IMR-90 (cell line): ENCODE measurements at regions not wholly inside any gene's neighbourhood (a gene's known extent, or its start where the extent isn't known, plus 50 kb on each side); places are given as distances from the start of the nearest gene placed in this dataset.

Experiments
- ATAC-seq: fragments of 200-7000 bp; cut with Tn5 transposase; 2 replicates; pipeline ENCODE4 v1.9.1; 2020; ENCODE audit warnings: low read depth, mild to moderate bottlenecking, moderate library complexity
- BruUV-seq: library from RNA; stranded (reverse); fragments of 400-500 nt; replicated peaks from 2 replicates; lab custom pipeline; 2021; lab: Mats Ljungman, UMichigan
- CTCF ChIA-PET: fragments of 300-600 bp; formaldehyde crosslinking; extraction: SDS; loops from one replicate; lab custom pipeline; 2021; ENCODE audit warnings: antibody characterized with exemption; lab: Yijun Ruan, JAX
- POLR2A ChIA-PET: fragments of 300-600 bp; sonication (Branson Sonifier 250); formaldehyde crosslinking; loops from one replicate; lab custom pipeline; 2022; ENCODE audit warnings: antibody characterized with exemption; ENCODE audit not compliant: unreplicated experiment; lab: Charles Lee
- DNase-seq: peaks from one replicate; pipeline ENCODE4 v3.0.0; 2013
- H2AFZ ChIP-seq: replicated peaks from 2 replicates; pipeline ENCODE3; 2013; ENCODE audit warnings: low read length, mild to moderate bottlenecking; ENCODE audit not compliant: poor library complexity
- H2AK5ac ChIP-seq: 2 replicates; pipeline ENCODE4 v1.6.1; 2013; ENCODE audit warnings: low read depth, low read length, inconsistent platforms
- H2AK9ac ChIP-seq: replicated peaks from 2 replicates; pipeline ENCODE3; 2013; ENCODE audit warnings: mild to moderate bottlenecking, low read depth, low read length, moderate library complexity; ENCODE audit not compliant: poor library complexity
- H2BK120ac ChIP-seq: 2 replicates; pipeline ENCODE4 v1.6.1; 2013; ENCODE audit warnings: low read depth, low read length, inconsistent platforms
- H2BK15ac ChIP-seq: 3 replicates; pipeline ENCODE4 v1.6.1; 2013; ENCODE audit warnings: low read depth, low read length, inconsistent platforms
- H2BK20ac ChIP-seq: 2 replicates; pipeline ENCODE4 v1.6.1; 2013; ENCODE audit warnings: low read depth, mild to moderate bottlenecking, inconsistent platforms, low read length, moderate library complexity
- H2BK5ac ChIP-seq: 2 replicates; pipeline ENCODE4 v1.6.1; 2013; ENCODE audit warnings: mild to moderate bottlenecking, low read depth, low read length, inconsistent platforms; ENCODE audit not compliant: poor library complexity, severe bottlenecking
- H3K14ac ChIP-seq: replicated peaks from 2 replicates; pipeline ENCODE4 v1.6.1; 2013; ENCODE audit warnings: low read depth, low read length, inconsistent platforms
- H3K18ac ChIP-seq: 2 replicates; pipeline ENCODE4 v1.6.1; 2013; ENCODE audit warnings: low read depth, low read length, control low read depth
- H3K23ac ChIP-seq: 2 replicates; pipeline ENCODE4 v1.6.1; 2013; ENCODE audit warnings: low read depth, low read length, inconsistent platforms
- H3K27ac ChIP-seq: 2 replicates; pipeline ENCODE4 v1.5.1; 2013; ENCODE audit warnings: mild to moderate bottlenecking, control low read depth, low read length; ENCODE audit not compliant: insufficient read depth
- H3K27me3 ChIP-seq: 2 replicates; pipeline ENCODE4 v1.6.1; 2013; ENCODE audit warnings: low read length; ENCODE audit not compliant: control insufficient read depth, insufficient read depth
- H3K36me3 ChIP-seq: 2 replicates; pipeline ENCODE4 v1.6.1; 2013; ENCODE audit warnings: low read length, mixed read lengths; ENCODE audit not compliant: control insufficient read depth, insufficient read depth
- H3K4ac ChIP-seq: 2 replicates; pipeline ENCODE4 v1.6.1; 2013; ENCODE audit warnings: low read depth, low read length, inconsistent platforms
- H3K4me1 ChIP-seq: 2 replicates; pipeline ENCODE4 v1.6.1; 2013; ENCODE audit warnings: low read length, mixed read lengths; ENCODE audit not compliant: control insufficient read depth, insufficient read depth
- H3K4me2 ChIP-seq: 2 replicates; pipeline ENCODE4 v1.6.1; 2013; ENCODE audit warnings: low read depth, mild to moderate bottlenecking, control low read depth, low read length, moderate library complexity
- H3K4me3 ChIP-seq: 2 replicates; pipeline ENCODE4 v1.5.1; 2013; ENCODE audit warnings: low read depth, mild to moderate bottlenecking, control low read depth, low read length, moderate library complexity; ENCODE audit not compliant: insufficient read depth
- H3K56ac ChIP-seq: 2 replicates; pipeline ENCODE4 v1.6.1; 2013; ENCODE audit warnings: low read length, inconsistent platforms; ENCODE audit not compliant: insufficient read depth; ENCODE audit errors: extremely low read depth
- H3K79me1 ChIP-seq, 2 experiments: 2 replicates each; pipeline ENCODE4 v1.6.1; 2013; ENCODE audit warnings: low read length in 2 of 2, inconsistent platforms in 1 of 2, low read depth in 1 of 2
- H3K9ac ChIP-seq: 2 replicates; pipeline ENCODE4 v1.6.1; 2013; ENCODE audit warnings: low read depth, low read length, control low read depth
- H3K9me1 ChIP-seq: 2 replicates; pipeline ENCODE4 v1.6.1; 2013; ENCODE audit warnings: low read length, inconsistent platforms; ENCODE audit not compliant: insufficient read depth
- H3K9me3 ChIP-seq: 2 replicates; pipeline ENCODE4 v1.6.1; 2013; ENCODE audit warnings: low read length; ENCODE audit not compliant: control insufficient read depth, insufficient read depth
- H4K20me1 ChIP-seq: 2 replicates; pipeline ENCODE4 v1.6.1; 2013; ENCODE audit warnings: low read length, inconsistent platforms; ENCODE audit not compliant: insufficient read depth
- H4K5ac ChIP-seq: 2 replicates; pipeline ENCODE4 v1.6.1; 2013; ENCODE audit warnings: mild to moderate bottlenecking, low read depth, low read length, control low read depth
- H4K8ac ChIP-seq, 2 experiments: 2 replicates each; pipeline ENCODE4 v1.6.1; 2013; ENCODE audit warnings: low read depth in 2 of 2, low read length in 2 of 2, control low read depth in 1 of 2, inconsistent platforms in 1 of 2
- H4K91ac ChIP-seq: 2 replicates; pipeline ENCODE4 v1.6.1; 2013; ENCODE audit warnings: low read depth, low read length, inconsistent platforms; ENCODE audit not compliant: insufficient read depth
- CEBPB ChIP-seq: IDR thresholded peaks from 2 replicates; pipeline ENCODE4 v1.6.1; 2012; ENCODE audit warnings: low read depth, low read length, improper control_type of control experiment
- CHD1 ChIP-seq: IDR thresholded peaks from 2 replicates; pipeline ENCODE4 v1.6.1; 2012; ENCODE audit warnings: low read depth, low read length, improper control_type of control experiment
- CTCF ChIP-seq: conservative IDR thresholded peaks from 2 replicates; pipeline ENCODE4 v1.5.1; 2012; ENCODE audit warnings: mild to moderate bottlenecking, low read depth, low read length, improper control_type of control experiment
- WGBS, 2 experiments: methylation state at CpG; one replicate each; pipeline versions ENCODE4 v1.1.5 to v1.1.7; 2013; ENCODE audit warnings: missing lambda C conversion rate in 2 of 2; ENCODE audit not compliant: insufficient read length in 1 of 2; ENCODE audit errors: extremely low coverage in 2 of 2; 5-methylcytosine and 5-hydroxymethylcytosine counted together
- dilution Hi-C: fragments of 300-500 bp; cut with HindIII; formaldehyde crosslinking; loops from one replicate; pipeline ENCODE4 v1.14.3; 2018; ENCODE audit warnings: low sequenced_read_pairs; ENCODE audit not compliant: unreplicated experiment
- in situ Hi-C: fragments of 300-500 bp; cut with MboI; formaldehyde crosslinking; loops from 3 replicates; pipeline ENCODE4 v1.14.3; 2019; ENCODE audit warnings: low sequenced_read_pairs, inconsistent platforms, mixed read lengths
- intact Hi-C: fragments of 100-400 bp; cut with micrococcal nuclease; formaldehyde crosslinking; loops from 2 replicates; pipeline ENCODE4 v1.10.0; 2022

- ChIA-PET CTCF (interaction anchor here (0.6 to 1.1 kb wide), 4 partner anchors 10 to 509 kb away, joined by 3 read pairs; no protein-coding TSS in a partner anchor), POLR2A (no interaction called here)
- Histone ChIP-seq H3K4ac (no peak overlapping the region), H3K27me3 (no peaks in the 10 kb centered on the region), H3K14ac (no peak overlapping the region), H2BK120ac (peak overlapping the region; percentile 1; the same call in 1 of the 2 replicates), H3K27ac (peak overlapping the region; percentile 64; the same call in 1 of the 2 replicates), H2AK9ac (no peak overlapping the region), H4K91ac (no peak overlapping the region), H2BK20ac (peak overlapping the region; percentile 9; the same call in 1 of the 2 replicates), H3K9me1 (no peaks in the 10 kb centered on the region), H3K9me3 (no peaks in the 10 kb centered on the region), H3K4me3 (no peak overlapping the region), H3K4me2 (peak overlapping the region; percentile 20; the same call in 1 of the 2 replicates), H3K9ac (no peak overlapping the region), H3K4me1 (0 out of 2 replicates have a peak, but pooled peaks cover 1% of the 10 kb centered on the region), H3K79me1 (no peaks in the 10 kb centered on the region), H2BK15ac (0 out of 3 replicates have a peak overlapping the region, but pooled peaks have one; percentile 64), H4K5ac (peak overlapping the region; percentile 77; the same call in 1 of the 2 replicates), H3K56ac (no peak overlapping the region), H3K18ac (peak overlapping the region; percentile 76), H2AFZ (no peak overlapping the region), H3K23ac (no peak overlapping the region), H4K20me1 (no peaks in the 10 kb centered on the region), H4K8ac (0 out of 4 replicates have a peak overlapping the region, but pooled peaks have one; percentile 15 to 47), H2AK5ac (no peak overlapping the region), H2BK5ac (peak overlapping the region; percentile 52), H3K36me3 (no peaks in the 10 kb centered on the region)
- no CpG with 5 or more reads among the region's 3 CpGs for WGBS, 2 experiments
- dilution Hi-C loops: no loop called here
- in situ Hi-C loops: no loop called here
- intact Hi-C loops: no loop called here
- DNase-seq (peak; percentile 69), ATAC-seq (peak; percentile 83)
- TF ChIP-seq CEBPB (peak; percentile 21; the same call in 1 of the 2 replicates), CHD1 (no peak), CTCF (no peak)
- BruUV-seq: no TSS peak
Observed at GRCh38 chr5:92944903-92945604, 636.0 kb downstream of the NR2F1-AS1 start.
